Activated T-cell treated with anti-CD3 and anti-CD28 coated beads, Interleukin-2, amount 50 U/mL, for 24 hours (primary cell): ENCODE measurements at regions not wholly inside any gene's neighbourhood (a gene's known extent, or its start where the extent isn't known, plus 50 kb on each side); places are given as distances from the start of the nearest gene placed in this dataset.
"Not testable (repeated sequence)": the region's sequence is repeated elsewhere in the genome, so short reads cannot be mapped to it uniquely, and the experiment has no call there.

Experiments used
- DNase-seq: peaks from one replicate; pipeline ENCODE4 v3.0.0-alpha.2; 2020
- H3K27ac Mint-ChIP-seq: 2 replicates; pipeline ENCODE4 v1.8.0; 2020; ENCODE audit warnings: mild to moderate bottlenecking, mixed read lengths
- H3K27me3 Mint-ChIP-seq: 2 replicates; pipeline ENCODE4 v1.8.0; 2020; ENCODE audit warnings: mixed read lengths
- H3K36me3 Mint-ChIP-seq: 2 replicates; pipeline ENCODE4 v1.8.0; 2020; ENCODE audit warnings: low read depth, mixed read lengths
- H3K4me1 Mint-ChIP-seq: 2 replicates; pipeline ENCODE4 v1.8.0; 2020; ENCODE audit warnings: low read depth, mixed read lengths
- H3K4me3 Mint-ChIP-seq: 2 replicates; pipeline ENCODE4 v1.8.0; 2020; ENCODE audit warnings: mild to moderate bottlenecking, moderate library complexity, mixed read lengths
- H3K9me3 Mint-ChIP-seq: 2 replicates; pipeline ENCODE4 v1.8.0; 2020; ENCODE audit warnings: mixed read lengths

DNA sequence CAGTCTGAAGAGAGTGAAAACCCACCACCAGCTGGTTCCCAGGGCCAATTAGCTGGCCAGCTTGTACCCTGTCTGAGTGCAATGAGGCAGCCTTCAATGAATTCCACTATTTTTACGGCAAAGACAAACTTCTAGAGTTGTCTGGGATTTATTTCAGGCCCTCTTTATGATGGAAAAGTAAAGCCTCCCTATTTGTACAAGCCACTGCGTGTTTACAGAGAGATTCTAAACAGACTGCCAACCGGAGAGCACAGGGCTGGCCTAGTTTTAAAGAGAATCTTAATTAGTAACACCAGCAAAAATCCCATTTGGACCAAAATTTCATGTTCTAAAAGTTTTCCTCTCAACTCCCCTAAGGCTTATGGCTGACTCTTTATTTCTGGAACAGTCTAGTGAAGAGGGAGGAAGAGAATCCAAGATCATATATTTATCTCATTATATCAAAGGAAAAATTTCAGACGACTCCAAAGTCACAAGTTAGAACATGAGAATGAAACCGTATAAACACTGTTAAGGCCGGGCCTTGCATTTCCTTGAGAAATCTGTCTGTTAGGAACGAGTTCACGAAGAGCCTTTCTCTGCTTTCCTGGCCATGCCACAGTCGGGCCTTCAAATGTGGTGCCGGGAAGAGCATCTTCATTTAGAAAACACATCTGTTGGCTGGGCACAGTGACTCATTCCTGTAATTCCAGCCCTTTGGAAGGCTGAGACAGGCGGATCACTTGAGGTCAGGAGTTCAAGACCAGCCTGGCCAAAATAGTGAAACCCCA lies 724.6 kb upstream of the NRP1 start:
- no peaks in the 10 kb centered on the region for H3K36me3 Mint-ChIP-seq
- no peaks in the 10 kb centered on the region for H3K27me3 Mint-ChIP-seq
- H3K4me1 Mint-ChIP-seq: no peaks in the 10 kb centered on the region
- H3K9me3 Mint-ChIP-seq: peaks cover 4% of the 10 kb centered on the region
- H3K4me3 Mint-ChIP-seq: no peak overlapping the region
- DNase-seq: no peak
- no peak overlapping the region for H3K27ac Mint-ChIP-seq

DNA sequence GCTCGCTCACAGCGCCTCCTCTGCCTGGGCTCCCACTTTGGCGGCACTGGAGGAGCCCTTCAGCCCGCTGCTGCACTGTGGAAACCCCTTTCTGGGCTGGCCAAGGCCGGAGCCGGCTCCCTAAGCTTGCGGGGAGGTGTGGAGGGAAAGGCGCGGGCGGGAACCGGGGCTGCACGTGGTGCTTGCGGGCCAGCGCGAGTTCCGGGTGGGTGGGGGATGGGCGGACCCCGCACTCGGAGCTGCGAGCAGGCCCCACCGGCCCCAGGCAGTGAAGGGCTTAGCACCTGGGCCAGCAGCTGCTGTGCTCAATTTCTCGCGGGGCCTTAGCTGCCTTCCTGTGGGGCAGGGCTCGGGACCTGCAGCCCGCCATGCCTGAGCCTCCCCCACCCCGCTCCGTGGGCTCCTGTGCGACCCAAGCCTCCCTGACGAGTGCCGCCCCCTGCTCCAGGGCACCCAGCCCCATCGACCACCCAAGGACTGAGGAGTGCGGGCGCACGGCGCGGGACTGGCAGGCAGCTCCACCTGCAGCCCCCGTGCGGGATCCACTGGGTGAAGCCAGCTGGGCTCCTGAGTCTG lies 721.0 kb upstream of the NRP1 start:
- not testable (repeated sequence) for H3K9me3 Mint-ChIP-seq, H3K27me3 Mint-ChIP-seq, DNase-seq, H3K4me1 Mint-ChIP-seq, H3K4me3 Mint-ChIP-seq, H3K36me3 Mint-ChIP-seq, H3K27ac Mint-ChIP-seq

DNA sequence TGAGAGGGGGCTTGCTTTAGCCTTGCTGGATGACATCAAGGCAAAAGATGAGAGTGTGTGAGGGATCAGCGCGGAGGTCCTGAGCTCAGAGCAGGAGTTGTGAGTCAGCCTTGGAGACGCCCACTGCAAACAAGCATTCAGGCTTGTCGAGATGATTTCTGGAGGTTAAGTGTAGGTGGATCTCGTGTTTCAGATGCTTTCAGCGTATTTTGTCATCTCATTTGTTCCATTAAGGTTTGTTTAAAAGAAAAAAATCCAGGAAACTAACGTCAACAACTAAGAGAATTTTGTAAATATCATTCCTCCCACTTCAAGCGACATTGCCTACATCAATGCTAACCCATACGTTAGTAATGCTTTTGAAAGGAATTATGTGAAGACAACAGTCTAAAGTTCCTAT lies 715.4 kb upstream of the NRP1 start:
- H3K27ac Mint-ChIP-seq: peak overlapping the region; percentile 31
- H3K36me3 Mint-ChIP-seq: no peaks in the 10 kb centered on the region
- peaks cover 22% of the 10 kb centered on the region for H3K27me3 Mint-ChIP-seq
- H3K4me1 Mint-ChIP-seq: peaks cover 25% of the 10 kb centered on the region
- DNase-seq: no peak
- H3K9me3 Mint-ChIP-seq: peaks cover 3% of the 10 kb centered on the region
- no peak overlapping the region for H3K4me3 Mint-ChIP-seq

DNA sequence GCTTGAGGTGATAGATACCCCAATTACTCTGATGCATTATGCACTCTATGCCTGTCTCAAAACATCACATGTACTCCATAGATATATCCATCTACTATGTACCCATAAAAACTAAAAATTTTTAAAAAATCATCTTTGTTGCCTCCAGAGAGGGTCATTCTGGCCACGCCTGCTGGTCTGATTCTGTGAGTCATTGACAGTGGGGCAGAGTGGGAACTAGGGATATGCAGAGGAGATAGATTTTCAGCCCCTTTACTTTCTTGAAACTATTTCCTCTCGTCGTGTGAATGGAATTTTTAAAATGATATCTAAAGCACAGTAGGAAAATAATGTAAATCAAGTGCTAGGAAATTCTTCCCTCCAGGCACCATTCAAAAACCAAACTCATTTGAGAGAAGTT lies 715.0 kb upstream of the NRP1 start:
- no peak for DNase-seq
- no peak overlapping the region for H3K4me3 Mint-ChIP-seq
- H3K27ac Mint-ChIP-seq: no peak overlapping the region
- H3K27me3 Mint-ChIP-seq: peaks cover 22% of the 10 kb centered on the region
- H3K4me1 Mint-ChIP-seq: peaks cover 25% of the 10 kb centered on the region
- no peaks in the 10 kb centered on the region for H3K36me3 Mint-ChIP-seq
- peaks cover 3% of the 10 kb centered on the region for H3K9me3 Mint-ChIP-seq

DNA sequence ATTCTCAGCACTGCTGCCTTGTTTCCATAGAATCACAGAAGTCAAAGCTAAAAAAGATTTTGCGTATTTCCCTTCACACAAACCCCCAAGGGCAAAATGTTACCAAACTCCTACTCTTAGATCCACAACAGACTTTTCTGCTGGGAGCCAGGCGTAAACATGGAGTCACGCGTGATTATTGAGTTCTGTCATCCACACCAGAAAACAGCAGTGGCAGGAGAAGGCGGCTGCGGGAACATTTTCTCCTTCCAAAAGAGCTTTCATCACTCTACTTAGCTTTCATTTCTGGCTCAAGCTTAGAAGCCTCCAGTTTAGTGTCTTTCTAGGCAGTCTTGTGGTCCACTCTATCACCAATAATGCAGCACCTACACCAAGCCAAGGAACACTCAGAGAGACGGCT lies 712.9 kb upstream of the NRP1 start:
- Mint-ChIP-seq H3K9me3 (peaks cover 3% of the 10 kb centered on the region), H3K4me3 (no peak overlapping the region), H3K27me3 (peaks cover 25% of the 10 kb centered on the region), H3K36me3 (no peaks in the 10 kb centered on the region), H3K4me1 (peaks cover 25% of the 10 kb centered on the region), H3K27ac (no peak overlapping the region)
- no peak for DNase-seq

DNA sequence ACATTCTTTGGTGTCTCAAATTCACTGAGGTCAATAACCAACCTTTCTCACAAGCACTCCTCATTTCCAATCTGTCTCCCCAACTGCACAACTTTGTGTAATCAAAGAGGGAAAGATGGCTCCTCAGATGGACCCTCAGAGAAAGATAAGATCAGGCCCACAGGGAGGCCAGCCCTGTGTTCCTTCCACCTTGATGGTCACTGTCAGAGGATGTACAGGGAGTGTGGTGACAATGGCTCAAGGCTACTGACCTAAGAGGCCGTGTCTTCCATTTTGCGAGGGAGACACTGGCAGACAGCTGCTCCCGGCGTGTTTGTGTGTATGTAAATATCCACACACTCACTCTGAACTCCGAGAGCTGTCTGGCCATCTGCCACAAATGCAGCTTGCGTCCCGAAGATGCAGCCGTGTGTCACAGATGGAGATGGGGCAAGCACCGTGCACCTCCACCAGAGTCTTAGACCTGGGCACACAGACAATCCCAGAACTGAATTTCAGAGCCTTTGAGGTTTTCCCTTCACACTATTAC lies 712.1 kb upstream of the NRP1 start:
- H3K36me3 Mint-ChIP-seq: no peaks in the 10 kb centered on the region
- H3K27ac Mint-ChIP-seq: no peak overlapping the region
- peaks cover 3% of the 10 kb centered on the region for H3K9me3 Mint-ChIP-seq
- H3K27me3 Mint-ChIP-seq: peaks cover 25% of the 10 kb centered on the region
- peaks cover 25% of the 10 kb centered on the region for H3K4me1 Mint-ChIP-seq
- no peak for DNase-seq
- H3K4me3 Mint-ChIP-seq: no peak overlapping the region

DNA sequence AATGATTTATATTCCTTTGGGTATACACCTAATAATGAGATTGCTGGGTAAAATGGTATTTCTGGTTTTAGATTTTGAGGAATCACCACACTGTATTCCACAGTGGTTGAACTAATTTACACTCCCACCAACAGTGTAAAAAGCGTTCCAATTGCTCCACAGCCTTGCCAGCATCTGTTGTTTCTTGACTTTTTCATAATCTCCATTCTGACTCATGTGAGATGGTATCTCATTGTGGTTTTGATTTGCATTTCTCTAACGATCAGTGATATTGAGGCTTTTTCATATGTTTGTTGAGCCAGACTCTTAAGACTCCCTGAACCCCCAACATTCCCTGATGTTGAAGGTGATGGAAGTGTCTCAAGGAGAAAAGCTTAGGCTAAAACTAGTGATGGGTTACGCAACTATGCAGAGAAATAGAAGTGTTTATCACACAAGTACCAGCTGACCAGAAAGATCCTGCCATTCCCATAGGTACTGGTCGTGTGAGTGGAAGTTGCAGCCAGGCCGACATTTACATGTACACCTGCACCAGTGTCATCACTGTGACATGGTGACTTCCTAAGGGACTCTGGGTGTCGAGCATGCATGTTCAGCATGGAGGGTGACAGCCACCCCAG lies 711.2 kb upstream of the NRP1 start:
- peaks cover 22% of the 10 kb centered on the region for H3K4me1 Mint-ChIP-seq

DNA sequence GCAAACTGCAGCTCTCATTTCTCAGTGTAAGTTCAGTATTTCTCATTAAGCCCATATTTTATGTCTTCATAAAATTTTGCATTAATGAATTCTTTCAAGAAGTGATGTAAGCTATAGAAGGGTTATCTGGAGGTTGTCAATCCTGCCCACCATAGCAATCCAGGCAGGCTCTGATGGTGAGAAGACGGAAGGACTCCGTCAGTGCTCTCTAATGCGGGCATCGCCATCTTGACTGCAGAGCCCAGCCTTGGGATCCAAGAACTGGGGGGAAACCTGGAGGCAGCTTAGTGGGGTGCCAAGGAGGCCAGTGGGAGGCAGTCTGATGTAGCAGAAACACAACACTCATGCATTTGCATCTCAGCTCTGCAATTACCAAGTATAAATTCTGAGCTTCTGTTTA lies 707.4 kb upstream of the NRP1 start:
- H3K4me3 Mint-ChIP-seq: no peak overlapping the region

More for the DNA sequence above, 711.2 kb upstream of the NRP1 start:
- no peaks in the 10 kb centered on the region for H3K9me3 Mint-ChIP-seq
- no peaks in the 10 kb centered on the region for H3K36me3 Mint-ChIP-seq
- no peak for DNase-seq
- no peak overlapping the region for H3K27ac Mint-ChIP-seq
- H3K4me3 Mint-ChIP-seq: no peak overlapping the region
- peaks cover 25% of the 10 kb centered on the region for H3K27me3 Mint-ChIP-seq

DNA sequence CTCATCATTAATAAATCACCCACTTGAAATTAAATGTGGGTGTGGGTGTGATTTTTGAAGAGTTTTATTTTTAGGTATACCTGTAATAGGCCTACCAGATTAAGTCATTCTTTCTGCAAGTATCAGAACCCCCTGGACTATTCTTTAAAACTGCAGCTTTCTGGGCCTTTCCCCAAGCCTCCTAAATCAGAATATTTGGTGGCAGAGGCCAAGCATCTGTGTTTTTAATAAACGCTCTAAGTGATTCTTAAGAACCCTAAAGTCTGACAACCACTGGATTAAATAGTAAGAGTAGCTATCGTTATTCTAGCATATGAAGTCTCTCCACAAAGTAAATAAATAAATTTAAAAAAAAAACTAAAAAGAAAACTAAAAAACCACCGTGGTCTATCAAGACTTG lies 703.0 kb upstream of the NRP1 start:
- Mint-ChIP-seq H3K4me3 (no peak overlapping the region), H3K9me3 (no peaks in the 10 kb centered on the region), H3K27ac (no peak overlapping the region), H3K36me3 (no peaks in the 10 kb centered on the region), H3K27me3 (no peaks in the 10 kb centered on the region), H3K4me1 (no peaks in the 10 kb centered on the region)
- DNase-seq: no peak

More for the DNA sequence above, 707.4 kb upstream of the NRP1 start:
- Mint-ChIP-seq H3K4me1 (peaks cover 10% of the 10 kb centered on the region), H3K9me3 (no peaks in the 10 kb centered on the region), H3K27me3 (peaks cover 8% of the 10 kb centered on the region), H3K27ac (no peak overlapping the region), H3K36me3 (no peaks in the 10 kb centered on the region)
- no peak for DNase-seq

DNA sequence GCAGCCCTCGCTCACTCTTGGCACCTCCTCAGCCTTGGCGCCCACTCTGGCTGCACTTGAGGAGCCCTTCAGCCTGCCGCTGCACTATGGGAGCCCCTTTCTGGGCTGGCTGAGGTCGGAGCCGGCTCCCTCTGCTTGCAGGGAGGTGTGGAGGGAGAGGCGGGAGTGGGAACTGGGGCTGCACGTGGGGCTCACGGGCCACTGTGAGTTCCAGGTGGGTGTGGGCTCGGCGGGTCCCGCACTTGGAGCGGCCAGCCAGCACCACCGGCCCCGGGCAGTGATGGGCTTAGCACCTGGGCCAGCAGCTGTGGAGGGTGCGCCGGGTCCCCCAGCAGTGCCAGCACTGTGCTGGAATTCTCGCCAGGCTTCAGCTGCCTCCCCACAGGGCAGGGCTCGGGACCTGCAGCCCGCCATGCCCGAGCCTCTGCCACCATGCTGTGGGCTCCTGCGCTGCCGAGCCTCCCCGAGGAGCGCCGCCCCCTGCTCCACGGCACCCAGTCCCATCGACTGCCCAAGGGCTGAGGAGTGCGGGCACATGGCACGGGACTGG lies 700.8 kb upstream of the NRP1 start:
- H3K9me3 Mint-ChIP-seq, H3K4me1 Mint-ChIP-seq, H3K27ac Mint-ChIP-seq: not testable (repeated sequence)

DNA sequence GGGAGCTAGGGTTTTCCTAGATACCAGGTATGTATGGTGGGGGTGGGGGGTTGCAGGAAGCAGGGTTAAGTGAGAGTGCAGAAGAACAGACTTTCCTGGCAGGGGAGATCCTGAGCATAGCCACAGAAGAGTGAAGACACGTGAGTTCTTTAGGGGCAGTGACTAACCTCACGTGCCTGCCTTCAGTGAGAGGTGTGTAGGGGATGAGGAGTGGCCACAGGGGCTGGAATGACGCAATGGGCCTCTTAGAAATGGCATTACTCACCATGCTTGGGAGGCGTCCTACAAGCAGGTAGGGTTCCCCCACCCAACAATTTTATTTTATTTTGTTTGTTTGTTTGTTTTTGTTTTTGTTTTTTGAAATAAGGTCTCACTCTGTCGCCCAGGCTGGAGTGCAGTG lies 698.6 kb upstream of the NRP1 start:
- no peak for DNase-seq
- no peak overlapping the region for H3K27ac Mint-ChIP-seq
- H3K4me3 Mint-ChIP-seq: no peak overlapping the region
- no peaks in the 10 kb centered on the region for H3K9me3 Mint-ChIP-seq
- no peaks in the 10 kb centered on the region for H3K36me3 Mint-ChIP-seq
- H3K27me3 Mint-ChIP-seq: no peaks in the 10 kb centered on the region
- no peaks in the 10 kb centered on the region for H3K4me1 Mint-ChIP-seq

More for the DNA sequence above, 700.8 kb upstream of the NRP1 start:
- not testable (repeated sequence) for DNase-seq, H3K27me3 Mint-ChIP-seq, H3K36me3 Mint-ChIP-seq, H3K4me3 Mint-ChIP-seq

DNA sequence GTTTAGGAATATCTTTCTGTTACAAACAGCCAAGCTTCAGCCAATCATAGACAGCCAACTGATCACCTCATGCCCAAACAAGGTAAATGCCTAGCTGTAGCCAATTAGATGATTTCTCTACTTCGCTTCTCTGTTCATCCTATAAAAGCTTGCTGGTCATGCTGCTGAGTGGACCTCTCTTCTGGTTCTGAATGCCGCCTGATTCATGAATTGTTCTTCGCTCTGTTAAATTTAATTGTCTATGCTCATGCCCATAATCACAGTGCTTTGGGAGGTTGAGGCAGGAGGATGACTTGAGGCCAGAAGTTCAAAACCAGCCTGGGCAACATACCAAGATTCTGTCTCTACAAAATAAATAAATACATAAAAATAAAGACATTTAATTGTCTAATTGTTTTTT lies 698.1 kb upstream of the NRP1 start:
- H3K36me3 Mint-ChIP-seq: no peaks in the 10 kb centered on the region
- DNase-seq: no peak
- no peaks in the 10 kb centered on the region for H3K27me3 Mint-ChIP-seq
- no peaks in the 10 kb centered on the region for H3K9me3 Mint-ChIP-seq
- H3K4me1 Mint-ChIP-seq: no peaks in the 10 kb centered on the region
- no peak overlapping the region for H3K27ac Mint-ChIP-seq
- no peak overlapping the region for H3K4me3 Mint-ChIP-seq

DNA sequence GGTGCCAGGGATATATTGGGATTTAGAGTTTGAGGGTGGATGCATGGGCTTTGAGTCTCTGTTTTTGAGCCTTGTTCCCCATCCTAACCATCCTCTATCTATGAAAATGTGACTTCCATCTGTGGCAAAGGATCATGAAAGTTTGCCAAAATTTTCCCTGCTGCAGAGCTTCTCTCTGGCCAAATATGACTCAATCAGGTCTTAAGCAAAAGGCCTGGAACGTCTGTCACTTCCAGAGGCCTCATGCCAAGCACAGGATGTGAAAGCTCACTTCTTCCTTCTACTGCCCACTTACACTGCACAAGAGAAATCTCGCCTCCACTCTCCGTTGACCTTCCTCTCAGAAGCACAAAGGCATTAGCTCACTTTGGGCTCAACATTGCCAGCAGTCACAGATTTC lies 696.9 kb upstream of the NRP1 start:
- DNase-seq: no peak
- Mint-ChIP-seq H3K27ac (no peak overlapping the region), H3K4me1 (no peaks in the 10 kb centered on the region), H3K27me3 (no peaks in the 10 kb centered on the region), H3K4me3 (no peak overlapping the region), H3K9me3 (no peaks in the 10 kb centered on the region), H3K36me3 (no peaks in the 10 kb centered on the region)

DNA sequence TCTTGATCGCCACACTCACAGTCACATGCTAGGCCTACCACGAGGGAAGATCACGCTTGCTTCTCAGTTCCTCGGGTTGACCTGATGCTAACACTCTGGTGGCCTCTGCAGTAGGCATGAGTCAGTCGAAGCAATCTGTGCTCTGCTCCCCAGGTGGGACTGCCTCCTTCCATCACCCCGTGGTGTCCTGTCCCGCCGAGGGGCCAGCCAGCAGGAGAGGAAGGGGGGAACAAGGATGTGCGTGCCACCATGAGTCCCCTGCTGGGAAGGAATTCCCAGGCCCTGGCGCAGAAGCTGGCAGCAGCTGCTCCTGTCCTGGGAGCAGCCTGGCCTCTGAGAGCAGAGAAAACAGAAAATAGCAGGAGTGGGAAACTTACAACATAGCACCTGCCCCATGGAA lies 695.0 kb upstream of the NRP1 start:
- Mint-ChIP-seq H3K4me1 (no peaks in the 10 kb centered on the region), H3K27me3 (no peaks in the 10 kb centered on the region), H3K36me3 (no peaks in the 10 kb centered on the region), H3K9me3 (peaks cover 3% of the 10 kb centered on the region), H3K27ac (no peak overlapping the region), H3K4me3 (no peak overlapping the region)
- no peak for DNase-seq

DNA sequence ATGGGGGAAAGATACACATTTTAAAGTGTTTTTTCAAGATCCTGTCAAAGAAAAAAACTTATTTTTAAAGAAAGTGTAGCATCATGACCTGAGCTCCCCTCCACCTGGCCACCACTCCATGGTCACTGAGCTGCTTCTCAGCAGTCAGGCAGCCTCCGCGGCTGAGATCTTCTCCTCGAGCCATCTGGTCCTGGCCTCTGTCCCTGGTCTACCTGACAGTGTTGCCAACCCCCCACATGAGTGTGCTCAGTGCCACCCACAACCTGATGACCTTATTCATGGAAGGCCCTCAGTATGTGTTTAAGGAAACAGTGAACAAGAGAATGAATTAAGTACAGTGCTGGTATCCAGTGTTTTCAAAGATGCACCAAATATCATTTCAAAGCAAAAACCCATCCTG lies 694.5 kb upstream of the NRP1 start:
- Mint-ChIP-seq H3K27ac (no peak overlapping the region), H3K27me3 (no peaks in the 10 kb centered on the region), H3K9me3 (peaks cover 3% of the 10 kb centered on the region), H3K4me3 (no peak overlapping the region), H3K36me3 (no peaks in the 10 kb centered on the region), H3K4me1 (no peaks in the 10 kb centered on the region)
- DNase-seq: no peak
